GM21737 (cell line): ENCODE measurements at regions not wholly inside any gene's neighbourhood (a gene's known extent, or its start where the extent isn't known, plus 50 kb on each side); places are given as distances from the start of the nearest gene placed in this dataset.
"Not testable (repeated sequence)": the region's sequence is repeated elsewhere in the genome, so short reads cannot be mapped to it uniquely, and the experiment has no call there.

ENCODE experiments used
- ATAC-seq: cut with Tn5 transposase; IDR thresholded peaks from one replicate; pipeline ENCODE4 v1.9.1; 2021; ENCODE audit warnings: mild to moderate bottlenecking, moderate library complexity; ENCODE audit not compliant: unreplicated experiment

DNA sequence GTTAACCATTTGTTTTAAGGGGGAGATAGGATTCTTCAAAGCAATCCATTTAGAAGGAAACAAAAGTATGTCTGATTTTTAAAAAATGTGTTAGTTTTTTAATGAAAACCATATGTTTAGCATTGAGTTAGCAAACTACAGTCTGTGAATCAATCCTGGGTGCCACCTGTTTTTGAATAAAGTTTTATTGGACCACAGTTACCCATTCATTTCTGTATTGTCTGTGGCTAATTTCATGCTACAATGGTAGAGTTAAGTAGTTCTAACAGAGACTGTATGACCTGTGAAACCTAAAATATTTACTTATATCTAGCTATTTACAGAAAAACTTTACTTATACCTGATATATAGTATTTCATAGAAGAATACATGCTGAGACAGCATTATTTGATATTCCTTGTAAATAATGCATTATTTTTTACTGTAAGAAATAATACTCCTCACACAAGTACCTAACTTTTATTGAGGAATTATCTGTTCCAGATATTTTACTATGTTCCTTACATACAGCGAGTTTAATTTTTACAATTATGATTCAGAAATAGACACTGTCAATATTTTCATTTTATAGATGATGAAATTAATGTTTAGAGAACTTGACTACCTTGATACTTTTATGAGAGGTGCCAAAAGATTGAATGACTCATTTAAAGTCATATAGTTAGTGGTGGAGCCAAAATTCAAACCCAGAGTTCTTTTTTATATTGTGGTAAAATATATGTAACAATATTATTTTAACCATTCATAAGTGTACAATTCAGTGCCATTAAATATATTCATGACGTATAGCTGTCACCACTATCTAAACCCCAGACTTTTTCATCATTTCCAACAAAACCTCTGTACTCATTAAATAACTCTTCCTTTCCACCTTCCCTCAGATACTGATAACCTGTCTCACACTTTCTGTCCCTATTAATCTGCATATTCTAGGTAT, 122.0 kb downstream of the GLUD2 start:
- ATAC-seq: no peak

DNA sequence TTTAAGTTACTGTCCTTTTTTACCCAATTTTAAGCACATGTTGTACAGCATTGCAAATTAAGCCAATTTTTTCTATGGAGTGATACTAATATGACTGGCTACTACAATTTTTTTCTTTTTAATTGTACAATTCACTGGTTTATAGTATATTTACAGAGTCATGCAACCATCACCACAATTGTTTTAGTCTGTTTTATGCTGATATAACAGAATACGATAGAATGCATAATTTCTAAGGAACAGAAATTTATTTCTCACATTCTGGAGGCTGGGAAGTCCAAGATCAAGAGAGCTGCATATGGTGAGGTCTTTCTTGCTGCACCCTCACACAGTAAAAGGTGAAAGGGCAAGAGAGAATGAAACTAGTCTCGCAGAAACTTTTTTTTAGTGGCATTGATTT, 125.3 kb downstream of the GLUD2 start:
- no peak for ATAC-seq

DNA sequence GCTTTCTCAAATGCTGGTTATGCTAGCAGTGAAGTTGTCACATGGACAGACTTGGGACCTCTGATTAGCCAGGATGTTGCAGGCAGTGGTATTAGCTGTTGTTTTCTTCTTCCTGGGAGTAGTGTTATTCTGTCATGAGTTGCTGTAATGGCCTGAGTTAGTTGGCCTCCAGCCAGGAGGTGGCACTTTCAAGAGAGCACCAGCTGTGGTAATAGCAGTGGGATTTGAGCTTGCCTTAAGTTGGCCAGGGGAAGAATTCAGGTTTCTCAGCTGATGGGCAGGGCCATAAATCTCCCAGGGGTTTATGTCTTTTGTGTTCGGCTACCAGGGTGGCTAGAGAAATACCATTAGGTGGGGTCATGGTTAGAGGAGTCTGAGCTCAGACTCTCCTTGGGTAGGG, 132.6 kb downstream of the GLUD2 start:
- no peak for ATAC-seq

DNA sequence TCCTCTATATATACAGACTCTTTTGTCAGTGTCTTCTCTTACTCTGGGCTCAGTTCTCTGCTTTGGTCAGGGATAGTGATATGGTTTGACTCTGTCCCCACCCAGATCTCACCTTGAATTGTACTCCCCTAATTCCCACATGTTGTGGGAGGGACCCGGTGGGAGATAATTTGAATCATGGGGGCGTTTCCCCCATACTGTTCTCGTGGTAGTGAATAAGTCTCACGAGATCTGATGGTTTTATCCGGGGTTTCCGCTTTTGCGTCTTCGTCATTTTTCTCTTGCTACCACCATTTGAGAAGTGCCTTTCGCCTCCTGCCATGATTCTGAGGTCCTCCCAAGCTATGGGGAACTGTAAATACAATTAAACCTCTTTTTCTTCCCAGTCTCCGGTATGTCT, 144.4 kb downstream of the GLUD2 start:
- no peak for ATAC-seq

DNA sequence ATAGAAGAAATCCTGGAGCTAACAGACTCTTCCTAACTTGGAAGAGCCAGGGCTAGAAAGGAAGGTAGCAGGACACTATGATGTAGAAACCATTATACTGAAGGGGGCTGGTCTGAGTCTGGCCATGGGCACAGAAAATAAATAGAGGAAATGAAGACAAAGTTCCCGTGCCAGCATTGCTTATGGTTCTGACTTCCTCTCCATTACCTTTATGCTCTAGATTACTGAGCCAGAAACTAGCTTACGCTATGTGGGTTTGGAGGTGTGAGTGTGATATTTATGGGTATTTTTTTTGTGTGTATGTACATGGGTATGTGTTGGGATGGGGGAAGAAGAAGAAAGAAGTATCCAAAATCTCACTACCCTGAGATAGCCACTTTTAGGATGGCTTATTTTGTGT, 148.3 kb downstream of the GLUD2 start:
- no peak for ATAC-seq

DNA sequence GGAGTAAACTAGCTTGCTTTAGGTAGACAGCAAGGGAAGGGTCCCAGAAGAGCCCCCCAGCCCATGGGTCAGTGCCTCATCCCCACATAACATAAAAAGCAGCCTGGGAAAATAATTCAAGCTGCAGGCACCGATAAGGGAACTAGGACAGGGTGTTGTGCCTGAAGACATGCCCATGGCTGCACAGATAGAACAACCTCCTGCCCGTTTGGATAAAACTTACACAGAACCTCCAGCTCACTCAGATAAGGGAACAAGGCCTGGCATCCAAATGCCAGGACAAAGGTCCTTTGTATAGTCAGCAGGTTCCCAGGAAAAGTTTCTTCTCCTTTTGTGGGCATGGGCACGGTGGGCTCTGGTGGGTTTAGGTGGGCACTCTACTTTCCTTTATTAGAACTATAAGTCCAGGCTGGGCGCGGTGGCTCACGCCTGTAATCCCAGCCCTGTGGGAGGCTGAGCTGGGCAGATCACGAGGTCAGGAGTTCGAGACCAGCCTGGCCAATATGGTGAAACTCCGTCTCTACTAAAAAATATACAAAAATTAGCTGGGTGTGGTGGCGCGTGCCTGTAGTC, 149.5 kb downstream of the GLUD2 start:
- not testable (repeated sequence) for ATAC-seq

DNA sequence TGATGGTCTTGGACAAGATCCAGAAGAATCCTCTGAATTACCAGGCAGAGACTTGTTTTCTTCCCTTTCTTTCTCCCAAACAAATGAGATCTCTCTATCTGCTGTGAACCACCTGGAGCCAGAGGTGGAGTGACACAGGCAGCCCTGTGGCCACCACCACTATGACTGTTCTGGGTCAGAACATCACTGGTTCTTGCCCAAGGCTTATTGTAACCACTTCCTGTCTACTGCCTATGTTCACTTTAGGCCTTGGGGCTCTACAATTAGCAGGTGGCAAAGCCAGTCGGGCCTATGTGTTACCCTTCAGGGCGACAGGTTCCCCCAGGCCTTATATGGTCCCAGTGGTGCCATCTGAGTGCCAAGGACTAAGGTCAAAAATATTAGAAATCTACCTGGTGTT, 161.2 kb downstream of the GLUD2 start:
- ATAC-seq: no peak

DNA sequence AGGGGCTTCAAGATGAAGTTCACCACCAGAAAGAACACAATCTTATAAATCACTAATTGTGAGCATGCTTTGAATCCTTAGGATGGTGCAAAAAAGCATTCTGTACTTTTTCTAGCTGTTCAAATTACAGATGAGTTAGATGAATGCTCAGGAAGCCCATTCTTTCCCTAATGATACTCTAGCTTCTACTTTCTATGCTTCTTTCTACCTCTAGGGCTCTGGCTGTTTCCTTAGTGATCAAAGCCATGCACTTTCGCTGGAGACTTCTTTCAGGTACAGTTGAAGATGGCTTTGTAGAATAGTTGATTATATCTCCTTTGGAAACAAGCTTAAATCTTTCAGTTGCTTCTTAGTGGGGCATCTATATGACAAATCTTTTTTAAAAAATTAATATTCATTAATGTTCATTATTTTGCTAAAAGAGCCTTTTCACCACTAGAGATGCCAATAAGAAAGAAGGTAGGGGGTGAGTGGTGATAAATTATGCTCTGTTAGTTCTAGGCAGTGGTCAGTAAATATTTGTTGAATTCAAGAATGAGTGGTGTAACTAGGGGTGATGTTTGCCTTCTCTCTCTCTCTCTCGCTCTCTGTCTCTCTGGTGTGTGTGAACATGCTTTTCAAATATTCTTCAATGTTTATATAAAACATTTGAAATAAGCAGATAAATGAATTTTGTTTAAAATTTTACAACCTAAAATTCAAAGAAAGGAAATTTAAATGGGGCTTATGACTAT, 169.4 kb downstream of the GLUD2 start:
- no peak for ATAC-seq

DNA sequence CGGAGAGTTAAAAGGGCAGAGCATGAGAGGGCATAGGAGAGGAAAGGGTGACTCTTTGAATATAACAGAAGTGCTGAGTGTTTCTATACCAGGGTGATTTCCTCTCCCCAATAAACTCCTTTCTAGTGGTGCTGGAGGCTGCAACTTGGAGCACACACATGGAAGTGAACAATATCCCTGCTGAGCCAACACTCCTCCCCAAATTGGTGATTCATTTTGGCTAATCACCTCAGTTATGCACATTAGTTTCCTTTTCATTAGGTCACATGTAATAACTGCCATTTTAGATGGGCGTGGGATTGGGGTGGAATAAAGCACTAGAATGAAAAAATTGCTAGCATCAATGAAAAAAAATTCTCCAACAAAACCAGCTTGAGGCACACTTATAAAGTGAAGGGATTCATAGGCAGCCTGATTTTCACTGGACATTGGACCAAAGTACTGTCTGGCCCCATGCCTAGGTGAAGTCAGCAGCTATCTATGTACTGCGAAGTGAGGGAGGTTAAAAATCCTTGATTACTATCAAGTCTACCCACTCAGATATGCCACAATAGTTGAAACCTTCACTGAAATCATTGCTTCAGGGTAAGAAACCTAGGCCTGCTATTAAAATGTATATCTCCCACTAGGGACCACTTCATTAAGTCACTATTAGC, 174.0 kb downstream of the GLUD2 start:
- ATAC-seq: no peak

DNA sequence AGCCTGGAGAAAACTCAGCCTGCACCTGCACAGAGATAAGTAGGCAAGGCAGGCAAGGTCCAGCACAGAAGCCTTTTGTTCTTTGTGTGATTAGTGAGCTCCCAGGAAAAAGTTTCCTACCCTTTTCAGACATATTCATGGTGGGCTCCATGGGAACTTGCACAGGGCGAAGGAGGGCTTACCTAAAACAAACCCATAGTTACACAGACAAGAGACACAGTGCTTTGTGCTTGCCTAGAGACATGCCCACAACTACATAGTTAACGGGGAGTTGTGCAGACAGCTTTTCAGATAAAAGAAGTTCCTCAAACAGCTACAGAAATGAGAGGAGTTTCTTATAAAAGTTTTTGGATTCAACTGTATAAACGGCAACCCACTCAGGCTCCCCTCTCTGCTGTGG, 180.5 kb downstream of the GLUD2 start:
- ATAC-seq: no peak

DNA sequence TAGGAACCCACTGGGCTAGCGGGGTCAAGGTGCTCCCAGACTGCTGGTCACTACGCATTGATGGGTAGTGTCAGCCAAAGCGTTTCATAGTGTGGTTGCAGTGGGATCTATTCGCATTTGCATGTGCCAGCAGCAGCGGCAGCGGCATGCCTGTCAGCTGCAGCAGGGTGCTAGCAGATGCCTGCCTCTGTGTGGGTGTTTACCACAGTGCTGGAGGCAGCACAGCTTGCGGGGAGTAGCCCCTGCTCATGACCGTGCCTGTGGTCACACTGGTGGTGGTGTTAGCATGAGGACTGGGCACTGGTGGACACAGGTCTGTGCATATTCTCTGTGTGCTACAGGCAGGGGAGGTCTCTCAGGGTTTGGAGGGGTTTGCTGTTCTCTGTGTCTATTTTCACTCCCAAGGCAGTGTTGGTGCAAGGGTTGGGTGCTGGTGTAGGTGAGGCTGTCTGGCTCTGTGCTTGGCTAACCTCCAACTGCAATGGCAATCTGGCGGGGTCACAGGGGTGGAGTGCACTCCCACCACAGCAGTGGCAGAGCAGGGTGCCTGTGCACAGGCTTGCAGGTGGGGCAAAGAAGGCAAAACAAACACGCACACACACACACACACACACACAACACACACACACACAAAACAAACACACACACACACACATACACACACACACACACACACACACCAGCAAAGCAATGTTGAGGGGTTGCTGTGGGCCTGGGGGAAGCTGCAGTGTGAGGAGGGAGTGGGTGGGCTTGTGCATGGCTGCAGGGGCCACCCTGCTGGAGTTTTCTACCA, 184.4 kb downstream of the GLUD2 start:
- ATAC-seq: no peak

DNA sequence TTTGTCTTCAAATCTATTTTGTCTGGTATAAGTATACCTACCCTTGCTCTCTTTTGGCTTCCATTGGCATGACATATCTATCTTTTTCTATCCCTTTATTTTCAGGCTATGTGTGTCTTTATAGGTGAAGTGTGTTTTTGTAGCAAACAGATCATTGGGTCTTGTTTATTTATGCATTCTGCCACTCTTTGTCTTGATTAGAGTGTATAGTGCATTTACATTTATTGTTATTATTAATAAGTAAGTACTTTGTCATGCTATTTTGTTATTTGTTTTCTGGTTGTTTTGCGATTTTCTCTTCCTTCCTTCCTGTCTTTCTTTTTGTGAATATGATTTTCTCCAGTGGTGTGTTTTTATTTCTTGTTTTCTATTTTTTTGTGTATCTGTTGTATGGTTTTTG, 188.6 kb downstream of the GLUD2 start:
- no peak for ATAC-seq

DNA sequence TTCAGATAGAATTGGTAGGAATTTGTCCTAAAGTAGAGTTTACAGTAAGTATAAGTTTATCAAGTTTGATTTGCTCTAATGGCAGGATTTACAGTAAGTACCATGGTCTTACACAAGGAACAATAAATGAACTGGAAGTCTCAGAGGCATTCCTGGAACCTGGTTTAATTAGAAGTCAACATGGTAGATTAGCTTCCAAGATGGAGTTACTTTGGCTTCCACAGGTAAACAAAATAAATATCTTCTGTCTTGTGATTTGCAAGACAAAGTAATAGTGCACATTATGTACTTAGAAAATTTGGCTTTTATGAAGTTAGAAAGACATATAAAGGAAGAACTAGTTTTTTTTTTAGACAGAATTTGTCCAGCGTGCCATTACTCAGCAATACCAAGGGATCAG, 190.7 kb downstream of the GLUD2 start:
- ATAC-seq: no peak

DNA sequence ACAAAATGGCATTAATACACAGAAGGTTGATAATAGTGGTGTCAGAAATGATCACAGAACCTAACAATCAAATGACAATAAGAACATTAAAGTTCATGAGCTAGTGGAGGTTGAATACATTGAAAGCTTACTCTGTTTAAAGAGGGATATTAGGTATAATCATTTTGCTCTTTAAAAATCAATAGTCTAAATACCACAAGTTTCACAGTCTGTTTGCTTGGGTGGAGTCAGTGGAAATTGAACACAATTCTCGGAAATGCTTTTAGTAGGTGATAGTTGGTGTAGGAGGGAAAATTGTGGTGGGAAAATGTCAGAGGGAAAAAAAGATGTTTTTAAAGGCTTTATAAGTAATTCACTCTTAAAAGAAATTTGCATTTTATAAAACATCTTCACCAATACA, 197.1 kb downstream of the GLUD2 start:
- ATAC-seq: no peak

DNA sequence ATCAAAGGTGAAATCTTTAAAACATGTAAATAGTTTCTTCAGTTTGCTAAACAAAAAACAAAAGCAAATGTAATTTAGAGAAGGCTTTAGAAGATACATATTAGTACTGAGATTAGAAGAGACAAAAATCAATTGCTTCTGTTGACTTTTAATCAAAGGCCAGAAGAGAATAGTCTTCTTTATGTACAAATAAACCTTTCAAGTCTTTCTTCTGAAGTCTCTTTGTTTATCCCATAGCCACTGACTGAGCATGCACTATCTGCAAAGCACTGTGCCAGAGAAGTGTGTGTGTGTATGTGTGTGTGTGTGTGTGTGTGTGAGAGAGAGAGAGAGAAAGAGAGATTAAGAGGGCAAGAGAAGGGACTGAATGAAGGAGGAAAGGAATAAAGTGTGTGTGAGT, 198.4 kb downstream of the GLUD2 start:
- no peak for ATAC-seq

DNA sequence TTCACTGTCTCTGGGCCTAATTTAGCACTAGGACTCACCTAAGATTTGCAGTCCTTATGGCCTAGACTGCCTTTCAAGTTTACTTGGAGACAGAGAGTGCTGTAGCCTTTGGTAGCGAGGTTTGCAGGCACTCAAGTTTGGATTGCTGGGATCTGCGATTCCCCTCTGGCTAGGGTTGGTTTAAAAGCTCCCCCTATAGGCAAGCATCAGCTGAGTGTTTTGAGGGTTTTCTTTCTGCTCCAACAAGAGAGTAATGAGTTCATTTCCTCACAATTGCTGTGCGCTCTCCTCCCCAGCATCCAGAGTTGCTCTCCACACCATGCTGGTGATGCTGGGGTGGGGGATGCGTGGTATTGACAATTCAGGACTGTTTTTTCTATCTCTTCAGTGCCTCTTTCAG, 206.9 kb downstream of the GLUD2 start:
- ATAC-seq: no peak

DNA sequence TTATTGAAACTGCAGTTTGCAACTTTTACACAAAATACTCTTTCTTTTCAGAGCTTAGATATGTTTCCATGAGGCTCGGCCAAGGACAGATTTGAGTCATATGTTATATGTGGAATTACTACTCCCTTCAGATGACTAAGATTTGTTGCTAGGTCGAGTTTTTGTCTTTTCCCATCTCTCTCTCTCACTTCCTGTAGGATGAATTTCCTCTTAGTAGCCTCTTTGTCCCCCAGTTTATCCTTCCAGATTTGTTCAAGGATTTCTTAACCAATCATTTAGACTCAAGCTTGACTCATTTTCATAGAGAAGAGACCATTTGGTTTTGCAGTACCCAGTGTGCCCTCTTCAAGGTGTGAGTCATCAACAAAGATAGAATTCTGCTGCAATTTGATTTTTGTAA, 209.2 kb downstream of the GLUD2 start:
- ATAC-seq: no peak

DNA sequence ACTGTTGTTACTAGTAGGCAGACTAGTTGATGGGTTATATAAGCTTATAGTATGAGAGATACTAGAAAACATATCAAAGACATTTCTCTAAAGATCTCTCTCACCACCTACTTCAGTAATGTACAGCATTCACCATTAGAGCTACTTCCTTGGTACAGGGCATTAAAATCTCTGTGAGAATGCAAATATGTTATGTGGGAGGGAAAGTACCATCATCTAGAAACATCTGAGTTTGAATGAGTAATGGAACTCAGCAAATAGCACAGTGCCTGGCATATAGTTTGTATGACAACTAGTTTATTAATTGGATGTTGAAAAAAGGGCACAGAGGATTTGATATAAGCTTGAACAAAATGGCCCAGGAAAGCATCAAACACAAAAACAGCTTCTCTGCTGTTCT, 211.1 kb downstream of the GLUD2 start:
- no peak for ATAC-seq

DNA sequence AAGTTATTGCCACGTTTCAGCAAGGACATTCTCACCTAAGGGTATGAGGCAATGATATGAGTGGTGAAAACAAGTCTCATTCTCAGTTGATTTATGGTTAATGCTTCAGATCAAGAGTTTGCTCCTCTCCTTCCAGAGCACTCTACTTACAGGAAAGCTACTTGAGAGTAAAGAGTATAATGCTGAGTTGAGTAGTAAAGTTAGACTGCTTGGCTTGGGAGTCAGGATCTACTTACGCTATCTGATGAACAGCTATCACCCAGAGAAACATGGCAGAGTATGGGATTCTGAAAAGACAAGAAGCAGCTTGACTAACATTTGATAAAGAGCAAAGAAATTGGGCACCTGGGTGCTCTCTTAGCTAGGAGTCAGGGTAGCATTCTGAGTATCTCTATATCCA, 211.8 kb downstream of the GLUD2 start:
- no peak for ATAC-seq

DNA sequence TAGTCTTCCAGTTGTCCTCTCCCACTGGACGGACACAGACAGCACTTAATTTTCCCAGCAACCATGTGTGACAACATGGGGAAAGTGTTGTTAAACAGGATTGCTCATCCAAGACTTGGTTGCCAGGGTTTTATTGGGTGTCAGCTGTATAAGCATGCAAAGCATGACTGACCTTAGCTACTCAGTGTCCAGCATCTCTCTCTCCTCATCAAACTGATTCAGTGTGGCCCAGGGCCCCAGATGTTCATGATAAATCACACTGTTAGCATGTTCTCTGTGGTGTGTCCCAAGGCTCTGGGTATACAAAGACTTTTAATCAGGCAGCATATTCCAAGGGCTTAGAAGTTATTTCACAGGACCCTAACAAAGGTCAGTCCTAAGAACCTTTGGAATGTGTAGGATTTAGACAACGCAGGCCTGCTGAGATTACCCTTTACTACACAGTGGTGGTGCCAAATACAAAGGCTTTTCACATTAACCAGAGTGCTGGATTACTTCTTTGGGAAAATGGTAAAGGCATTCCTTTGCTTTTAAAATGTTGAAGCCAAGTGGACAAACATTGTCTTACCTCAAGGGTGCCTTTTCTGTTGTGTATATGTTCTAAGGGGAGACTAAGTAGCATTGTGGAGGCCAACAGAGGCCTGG, 213.3 kb downstream of the GLUD2 start:
- no peak for ATAC-seq
